Fibroblast of lung (primary cell): ENCODE measurements at regions not wholly inside any gene's neighbourhood (a gene's known extent, or its start where the extent isn't known, plus 50 kb on each side); places are given as distances from the start of the nearest gene placed in this dataset.
"Not testable (repeated sequence)": the region's sequence is repeated elsewhere in the genome, so short reads cannot be mapped to it uniquely, and the experiment has no call there.

Experiments used
- DNase-seq, 2 donors: peaks; one replicate each; pipeline versions ENCODE4 v3.0.0 to v3.0.0-alpha.2; 2010; ENCODE audit warnings: low read depth in 2 of 2
- H2AFZ ChIP-seq: 2 replicates; pipeline ENCODE4 v1.5.1; 2012; ENCODE audit warnings: low read length, control low read depth, inconsistent platforms
- H3K27ac ChIP-seq: 2 replicates; pipeline ENCODE4 v1.5.1; 2011; ENCODE audit warnings: low read length, control low read depth; ENCODE audit not compliant: insufficient read depth
- H3K27me3 ChIP-seq: 2 replicates; pipeline ENCODE4 v1.5.1; 2011; ENCODE audit warnings: mild to moderate bottlenecking, low read length; ENCODE audit not compliant: control insufficient read depth, insufficient read depth
- H3K36me3 ChIP-seq: 2 replicates; pipeline ENCODE4 v1.5.1; 2011; ENCODE audit warnings: low read length; ENCODE audit not compliant: control insufficient read depth, insufficient read depth
- H3K4me1 ChIP-seq: 2 replicates; pipeline ENCODE4 v1.5.1; 2011; ENCODE audit warnings: low read length; ENCODE audit not compliant: control insufficient read depth, insufficient read depth; ENCODE audit errors: extremely low read depth
- H3K4me2 ChIP-seq: 2 replicates; pipeline ENCODE4 v1.5.1; 2011; ENCODE audit warnings: low read length, control low read depth; ENCODE audit not compliant: insufficient read depth; ENCODE audit errors: extremely low read depth
- H3K4me3 ChIP-seq, 4 experiments: fragments of 200-600 bp in 1 of 4; sonication (generic) in 1 of 4; replicated peaks in 1 of 4; 2 replicates each; pipeline ENCODE4 v1.5.1; 2011 to 2016; ENCODE audit warnings: low read length in 4 of 4, low read depth in 3 of 4, mild to moderate bottlenecking in 3 of 4, control low read depth in 2 of 4, inconsistent platforms in 1 of 4, mixed read lengths in 1 of 4; ENCODE audit not compliant: insufficient read depth in 1 of 4; ENCODE audit errors: control extremely low read depth in 1 of 4
- H3K79me2 ChIP-seq: 2 replicates; pipeline ENCODE4 v1.5.1; 2012; ENCODE audit warnings: mild to moderate bottlenecking, low read length, inconsistent platforms; ENCODE audit not compliant: control insufficient read depth, insufficient read depth
- H3K9ac ChIP-seq: 2 replicates; pipeline ENCODE4 v1.5.1; 2011; ENCODE audit warnings: mild to moderate bottlenecking, low read length, control low read depth; ENCODE audit not compliant: insufficient read depth
- H3K9me3 ChIP-seq: 2 replicates; pipeline ENCODE4 v1.5.1; 2012; ENCODE audit warnings: low read depth, low read length; ENCODE audit not compliant: control insufficient read depth, insufficient read depth
- H4K20me1 ChIP-seq: 2 replicates; pipeline ENCODE4 v1.5.1; 2011; ENCODE audit warnings: low read length; ENCODE audit not compliant: control insufficient read depth, insufficient read depth; ENCODE audit errors: extremely low read depth
- EZH2 ChIP-seq: IDR thresholded peaks from 2 replicates; pipeline ENCODE4 v1.5.1; 2012; ENCODE audit warnings: low read length, control low read depth, mild to moderate bottlenecking; ENCODE audit errors: missing control alignments
- TF ChIP-seq, protein P1 (sequence below), 2 donors: IDR thresholded peaks in 1 of 2; conservative IDR thresholded peaks in 1 of 2; 1 replicate in 1 of 2; 2 replicates in 1 of 2; pipeline ENCODE4 v1.5.1; 2011 to 2012; ENCODE audit warnings: low read length in 2 of 2, control low read depth in 1 of 2, inconsistent platforms in 1 of 2, low read depth in 1 of 2, mild to moderate bottlenecking in 1 of 2

- H4K20me1 ChIP-seq = no peaks in the 10 kb centered on the region
- H3K36me3 ChIP-seq = no peaks in the 10 kb centered on the region
- DNase-seq = no peak
- peaks cover 2% of the 10 kb centered on the region for H3K27me3 ChIP-seq
- no peaks in the 10 kb centered on the region for H3K9me3 ChIP-seq
- H3K4me2 ChIP-seq = no peak overlapping the region
- no peaks in the 10 kb centered on the region for H3K79me2 ChIP-seq
- no peak overlapping the region for H3K27ac ChIP-seq
- H3K4me1 ChIP-seq = no peaks in the 10 kb centered on the region
- no peak overlapping the region for H3K4me3 ChIP-seq
- H3K9ac ChIP-seq = no peak overlapping the region
- TF ChIP-seq, protein P1, sequence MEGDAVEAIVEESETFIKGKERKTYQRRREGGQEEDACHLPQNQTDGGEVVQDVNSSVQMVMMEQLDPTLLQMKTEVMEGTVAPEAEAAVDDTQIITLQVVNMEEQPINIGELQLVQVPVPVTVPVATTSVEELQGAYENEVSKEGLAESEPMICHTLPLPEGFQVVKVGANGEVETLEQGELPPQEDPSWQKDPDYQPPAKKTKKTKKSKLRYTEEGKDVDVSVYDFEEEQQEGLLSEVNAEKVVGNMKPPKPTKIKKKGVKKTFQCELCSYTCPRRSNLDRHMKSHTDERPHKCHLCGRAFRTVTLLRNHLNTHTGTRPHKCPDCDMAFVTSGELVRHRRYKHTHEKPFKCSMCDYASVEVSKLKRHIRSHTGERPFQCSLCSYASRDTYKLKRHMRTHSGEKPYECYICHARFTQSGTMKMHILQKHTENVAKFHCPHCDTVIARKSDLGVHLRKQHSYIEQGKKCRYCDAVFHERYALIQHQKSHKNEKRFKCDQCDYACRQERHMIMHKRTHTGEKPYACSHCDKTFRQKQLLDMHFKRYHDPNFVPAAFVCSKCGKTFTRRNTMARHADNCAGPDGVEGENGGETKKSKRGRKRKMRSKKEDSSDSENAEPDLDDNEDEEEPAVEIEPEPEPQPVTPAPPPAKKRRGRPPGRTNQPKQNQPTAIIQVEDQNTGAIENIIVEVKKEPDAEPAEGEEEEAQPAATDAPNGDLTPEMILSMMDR (conservative IDR thresholded peaks at IDR 0.05 in 1 of 2, IDR thresholded peaks at IDR 0.05 in 1 of 2; ENCODE audit: low read depth in 1 of 2, low read length in 2 of 2) = no peak
- TF ChIP-seq EZH2 = no peak
- no peak overlapping the region for H2AFZ ChIP-seq
Observed at GRCh38 chr2:216932863-216933548, 73.1 kb upstream of the TNP1 start.

DNA sequence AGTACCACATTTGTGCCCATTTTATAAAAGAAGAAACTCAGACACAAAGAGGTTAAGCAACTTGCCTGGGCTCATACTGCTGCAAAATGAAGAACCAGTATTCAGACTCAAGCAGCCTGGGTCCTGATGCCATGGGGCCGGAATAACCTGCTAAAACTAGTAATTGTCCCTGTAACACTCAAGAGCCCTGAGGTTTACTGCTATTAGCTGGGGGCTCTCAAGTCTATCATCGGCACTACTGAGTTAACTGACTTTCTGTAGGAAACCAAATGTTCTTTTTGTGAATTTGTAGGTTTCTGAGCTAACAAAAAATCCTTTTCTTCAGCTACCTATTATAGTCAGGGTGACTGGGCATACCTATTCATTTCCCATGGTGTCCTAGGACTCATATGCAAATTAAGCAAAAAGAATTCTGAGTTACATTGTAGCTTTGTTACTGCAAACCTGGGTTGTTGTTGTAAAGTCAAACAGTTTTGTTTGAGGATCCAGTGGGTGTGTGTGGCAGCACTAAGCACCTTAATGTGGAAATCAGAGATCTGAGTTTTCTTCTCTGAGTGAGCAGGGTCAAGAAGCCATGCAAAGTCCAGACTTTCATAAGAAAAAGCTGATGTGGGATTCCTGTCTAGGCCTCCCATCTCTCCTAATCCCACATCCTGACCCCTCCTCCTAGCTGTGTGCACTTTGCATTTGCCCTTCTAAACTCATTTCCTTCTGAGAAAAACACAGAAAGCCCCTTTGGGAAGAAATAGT is 72.4 kb upstream of the TNP1 start:
- H2AFZ ChIP-seq = no peak overlapping the region
- no peak for DNase-seq
- H3K27ac ChIP-seq = no peak overlapping the region
- H3K9ac ChIP-seq = no peak overlapping the region
- H4K20me1 ChIP-seq = no peaks in the 10 kb centered on the region
- peaks cover 2% of the 10 kb centered on the region for H3K27me3 ChIP-seq
- H3K4me2 ChIP-seq = no peak overlapping the region
- no peak overlapping the region for H3K4me3 ChIP-seq
- no peaks in the 10 kb centered on the region for H3K4me1 ChIP-seq
- no peaks in the 10 kb centered on the region for H3K36me3 ChIP-seq
- TF ChIP-seq EZH2 = no peak
- TF ChIP-seq, protein P1 (conservative IDR thresholded peaks at IDR 0.05 in 1 of 2, IDR thresholded peaks at IDR 0.05 in 1 of 2; ENCODE audit: low read depth in 1 of 2, low read length in 2 of 2) = no peak
- H3K79me2 ChIP-seq = no peaks in the 10 kb centered on the region
- no peaks in the 10 kb centered on the region for H3K9me3 ChIP-seq

DNA sequence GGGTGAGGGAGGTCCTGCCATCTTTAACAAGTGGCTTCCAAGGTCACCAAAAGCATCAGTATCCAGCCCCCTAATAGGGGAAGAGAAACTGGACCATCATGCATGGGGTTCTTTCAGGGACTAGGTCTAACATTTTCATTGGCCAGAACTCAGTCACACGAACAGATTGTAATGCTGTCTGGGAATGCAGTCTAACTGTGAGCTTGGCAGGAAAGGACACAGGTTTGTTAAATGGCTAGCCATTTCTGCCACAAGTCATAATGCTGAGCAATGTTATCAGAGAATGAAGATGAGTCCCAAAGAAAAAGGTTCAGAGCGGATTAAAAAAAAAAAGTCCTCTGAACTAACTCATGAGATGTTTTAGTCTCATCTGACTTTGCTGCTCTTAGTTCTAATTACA is 70.9 kb upstream of the TNP1 start:
- Histone ChIP-seq H3K9me3 (no peaks in the 10 kb centered on the region), H3K27ac (no peak overlapping the region), H3K36me3 (no peaks in the 10 kb centered on the region), H3K9ac (no peak overlapping the region), H3K27me3 (peaks cover 2% of the 10 kb centered on the region), H3K79me2 (no peaks in the 10 kb centered on the region), H4K20me1 (no peaks in the 10 kb centered on the region), H2AFZ (no peak overlapping the region), H3K4me3 (no peak overlapping the region), H3K4me2 (no peak overlapping the region), H3K4me1 (no peaks in the 10 kb centered on the region)
- TF ChIP-seq, protein P1 (conservative IDR thresholded peaks at IDR 0.05 in 1 of 2, IDR thresholded peaks at IDR 0.05 in 1 of 2; ENCODE audit: low read depth in 1 of 2, low read length in 2 of 2) = no peak
- no peak for TF ChIP-seq EZH2
- no peak for DNase-seq

GRCh38 chr2:216929338-216929737 is 69.5 kb upstream of the TNP1 start:
- not testable (repeated sequence) for H2AFZ ChIP-seq, H4K20me1 ChIP-seq

More at GRCh38 chr2:216929338-216929737, 69.5 kb upstream of the TNP1 start:
- H3K4me2 ChIP-seq, DNase-seq, H3K9ac ChIP-seq, H3K36me3 ChIP-seq, H3K4me3 ChIP-seq, H3K27ac ChIP-seq, H3K9me3 ChIP-seq, H3K79me2 ChIP-seq, H3K4me1 ChIP-seq, H3K27me3 ChIP-seq: not testable (repeated sequence)
